ENCODE measurements at regions not wholly inside any gene's neighbourhood (a gene's known extent, or its start where the extent isn't known, plus 50 kb on each side); places are given as distances from the start of the nearest gene placed in this dataset.
"Not testable (repeated sequence)": the region's sequence is repeated elsewhere in the genome, so short reads cannot be mapped to it uniquely, and the experiment has no call there.

DNA sequence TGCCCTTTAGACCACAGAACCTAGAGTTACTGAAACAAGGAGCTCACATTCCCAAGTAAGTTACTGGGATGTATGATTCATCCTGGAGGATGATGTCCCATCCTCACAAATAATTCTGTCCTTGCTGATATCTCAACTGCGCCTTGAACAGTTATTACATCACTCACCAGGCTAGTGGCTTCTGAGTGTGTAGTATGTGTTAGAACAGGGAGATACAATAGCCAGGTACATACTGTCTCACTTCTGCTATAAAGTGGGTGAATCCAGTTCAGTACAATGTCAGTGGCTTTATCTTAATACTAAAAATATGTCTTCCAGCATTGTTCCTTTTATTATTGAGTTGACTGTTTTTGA lies 483.2 kb upstream of the FRG2C start:
- WGBS, 3 donors: 73 to 85% (median 76%) methylated on average over 1 of the region's 1 CpG
- DNase-seq: no peak
- intact Hi-C loops (cut with DNase I): no loop called here
- no peak for TF ChIP-seq EP300 (IDR thresholded peaks at IDR 0.05)
- TF ChIP-seq CTCF (IDR thresholded peaks at IDR 0.05): no peak
- TF ChIP-seq POLR2A (IDR thresholded peaks at IDR 0.05): no peak
- Histone ChIP-seq H3K36me3 (no peaks in the 10 kb centered on the region), H3K4me1 (ENCODE audit: insufficient read depth) (no peaks in the 10 kb centered on the region), H3K4me3 (no peak overlapping the region), H3K27ac (no peak overlapping the region), H3K27me3 (no peaks in the 10 kb centered on the region), H3K9me3 (no peaks in the 10 kb centered on the region)

DNA sequence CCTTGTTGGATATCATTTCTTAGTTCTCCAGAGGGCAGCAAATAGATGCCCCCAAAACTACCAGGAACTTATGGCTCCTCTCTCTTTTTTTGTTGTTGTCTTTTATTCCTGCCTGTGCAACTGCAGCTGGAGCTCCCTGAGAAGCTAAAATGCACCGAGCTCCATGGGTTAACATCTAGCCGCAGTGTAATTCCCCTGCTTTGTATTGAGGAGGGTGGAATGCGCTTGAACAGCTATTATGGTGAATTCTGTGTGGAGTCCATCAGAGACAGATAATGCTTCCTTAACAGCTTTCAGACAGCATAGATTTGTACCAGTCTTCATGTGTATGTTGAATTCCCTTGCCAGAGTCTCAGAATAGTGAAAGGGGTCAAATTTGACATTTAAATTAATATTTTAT lies 475.2 kb upstream of the FRG2C start:
- no peaks in the 10 kb centered on the region for H3K9me3 ChIP-seq
- 77 to 88% (median 82%) methylated on average over 3 of the region's 3 CpGs for WGBS, 3 donors
- no peak for DNase-seq
- intact Hi-C loops (cut with DNase I): no loop called here
- no peak for TF ChIP-seq POLR2A (IDR thresholded peaks at IDR 0.05)
- TF ChIP-seq EP300 (IDR thresholded peaks at IDR 0.05): no peak
- no peak for TF ChIP-seq CTCF (IDR thresholded peaks at IDR 0.05)
- no peak overlapping the region for H3K4me3 ChIP-seq
- H3K27me3 ChIP-seq: no peaks in the 10 kb centered on the region
- H3K27ac ChIP-seq: no peak overlapping the region
- H3K4me1 ChIP-seq (ENCODE audit: insufficient read depth): no peaks in the 10 kb centered on the region
- H3K36me3 ChIP-seq: no peaks in the 10 kb centered on the region

GRCh38 chr3:75192146-75192616 lies 471.9 kb upstream of the FRG2C start:
- intact Hi-C loops (cut with DNase I): no loop called here
- Histone ChIP-seq H3K36me3 (no peaks in the 10 kb centered on the region), H3K4me3 (no peak overlapping the region), H3K27ac (no peak overlapping the region), H3K27me3 (no peaks in the 10 kb centered on the region), H3K9me3 (no peaks in the 10 kb centered on the region), H3K4me1 (ENCODE audit: insufficient read depth) (no peaks in the 10 kb centered on the region)
- no peak for DNase-seq
- TF ChIP-seq CTCF (IDR thresholded peaks at IDR 0.05): no peak
- TF ChIP-seq EP300 (IDR thresholded peaks at IDR 0.05): no peak
- no peak for TF ChIP-seq POLR2A (IDR thresholded peaks at IDR 0.05)
- WGBS, 3 donors: 68 to 76% (median 74%) methylated on average over 6 of the region's 6 CpGs

- no peaks in the 10 kb centered on the region for H3K4me1 ChIP-seq (ENCODE audit: insufficient read depth)
- no peaks in the 10 kb centered on the region for H3K9me3 ChIP-seq
- WGBS, 3 donors: 31 to 38% (median 33%) methylated on average over 4 of the region's 4 CpGs
- TF ChIP-seq CTCF (IDR thresholded peaks at IDR 0.05) (no peak), EP300 (IDR thresholded peaks at IDR 0.05) (no peak), POLR2A (IDR thresholded peaks at IDR 0.05) (no peak)
- DNase-seq: no peak
- no peak overlapping the region for H3K4me3 ChIP-seq
- intact Hi-C loops (cut with DNase I): no loop called here
- no peaks in the 10 kb centered on the region for H3K27me3 ChIP-seq
- no peak overlapping the region for H3K27ac ChIP-seq
- no peaks in the 10 kb centered on the region for H3K36me3 ChIP-seq
Observed at GRCh38 chr3:75193797-75194196, 470.3 kb upstream of the FRG2C start.

GRCh38 chr3:75214332-75214731 lies 449.8 kb upstream of the FRG2C start:
- H3K36me3 ChIP-seq; intact Hi-C loops (cut with DNase I); H3K27me3 ChIP-seq; H3K4me3 ChIP-seq; H3K4me1 ChIP-seq (ENCODE audit: insufficient read depth); H3K27ac ChIP-seq; H3K9me3 ChIP-seq; DNase-seq: not testable (repeated sequence)
- WGBS, 3 donors: 91 to 96% (median 94%) methylated on average over 21 to 22 of the region's 22 CpGs
